ACHN (cell line): ENCODE measurements at regions not wholly inside any gene's neighbourhood (a gene's known extent, or its start where the extent isn't known, plus 50 kb on each side); places are given as distances from the start of the nearest gene placed in this dataset.
"Not testable (repeated sequence)": the region's sequence is repeated elsewhere in the genome, so short reads cannot be mapped to it uniquely, and the experiment has no call there.

ENCODE experiments used
- DNase-seq: peaks from one replicate; pipeline ENCODE4 v3.0.0-alpha.2; 2015
- in situ Hi-C: cut with HindIII; loops from 2 replicates; pipeline ENCODE4 v1.10.0; 2017; ENCODE audit warnings: low sequenced_read_pairs, low pct_ligation_motif_present, low pct_unique_long_range_greater_than_20kb

DNA sequence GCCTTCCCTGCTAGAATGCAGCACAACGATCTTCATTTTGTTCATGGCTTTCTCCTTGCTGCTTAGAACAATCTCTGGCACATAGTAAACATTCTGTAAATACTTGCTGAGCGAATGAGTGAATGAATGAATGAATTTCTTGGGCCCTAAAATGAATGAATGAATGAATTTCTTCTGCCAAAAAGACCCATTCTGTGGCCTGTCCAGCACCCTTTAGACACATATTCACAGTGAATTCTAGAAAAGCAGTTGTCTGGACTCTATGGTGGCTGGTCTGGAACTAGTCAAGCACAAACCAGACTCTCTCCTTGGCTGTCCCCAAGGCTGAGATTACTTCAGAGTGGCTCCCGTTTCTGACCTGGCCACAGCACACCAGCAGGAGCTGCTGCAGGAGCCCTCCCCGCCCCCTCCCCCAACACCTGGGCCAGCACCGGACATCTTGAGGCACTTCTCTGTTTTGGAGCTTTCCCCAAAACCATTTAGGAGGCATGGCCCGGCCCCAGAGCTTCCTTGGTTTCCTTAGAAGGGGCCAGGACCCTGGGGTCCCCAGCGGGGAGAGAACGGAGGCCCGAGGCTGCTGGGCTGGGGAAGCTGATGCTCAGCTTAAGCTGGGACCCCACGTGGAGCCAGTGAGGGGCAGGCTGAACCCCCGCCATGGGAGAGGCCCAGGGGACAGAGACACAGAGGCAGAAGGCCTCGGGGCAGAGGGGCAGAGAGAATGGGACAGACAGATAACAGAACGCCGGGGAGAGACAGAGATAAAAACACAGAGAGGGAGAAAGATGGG, 159.0 kb downstream of the ZFP36L2 start:
- in situ Hi-C loops: no loop called here

DNA sequence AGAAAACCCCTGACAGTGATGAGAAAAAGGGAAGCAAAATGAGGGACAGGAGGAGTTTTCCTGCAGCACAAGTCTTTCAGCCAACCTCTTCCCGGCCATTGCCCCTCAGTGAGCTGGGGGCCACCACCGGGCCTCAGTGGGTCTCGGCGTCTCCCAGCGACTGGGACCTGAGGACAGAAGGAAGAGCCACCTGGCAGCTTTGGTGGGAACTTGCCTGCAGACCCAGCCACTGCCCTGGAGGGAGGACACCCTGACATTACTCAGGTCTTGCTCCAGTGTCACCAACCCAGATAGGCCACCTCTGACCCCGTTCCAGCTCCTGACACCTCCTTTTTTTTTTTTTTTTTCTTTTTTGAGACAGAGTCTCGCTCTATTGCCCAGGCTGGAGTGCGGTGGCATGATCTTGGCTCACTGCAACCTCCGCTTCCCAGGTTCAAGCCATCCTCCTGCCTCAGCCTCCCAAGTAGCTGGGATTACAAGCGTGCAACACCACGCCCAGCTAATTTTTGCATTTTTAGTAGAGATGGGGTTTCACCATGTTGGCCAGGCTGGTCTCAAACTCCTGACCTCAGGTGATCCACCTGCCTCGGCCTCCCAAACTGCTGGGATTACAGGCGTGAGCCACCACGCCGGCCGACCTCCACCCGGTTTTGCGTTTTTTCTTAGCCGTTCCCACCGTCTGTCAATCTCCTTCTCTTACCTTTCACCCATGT, 159.7 kb downstream of the ZFP36L2 start:
- in situ Hi-C loops, DNase-seq: not testable (repeated sequence)

More for the DNA sequence above, 159.0 kb downstream of the ZFP36L2 start:
- DNase-seq: no peak

- in situ Hi-C loops: no loop called here
- no peak for DNase-seq
These were observed 160.5 kb downstream of the ZFP36L2 start for GRCh38 chr2:43065871-43066270.

DNA sequence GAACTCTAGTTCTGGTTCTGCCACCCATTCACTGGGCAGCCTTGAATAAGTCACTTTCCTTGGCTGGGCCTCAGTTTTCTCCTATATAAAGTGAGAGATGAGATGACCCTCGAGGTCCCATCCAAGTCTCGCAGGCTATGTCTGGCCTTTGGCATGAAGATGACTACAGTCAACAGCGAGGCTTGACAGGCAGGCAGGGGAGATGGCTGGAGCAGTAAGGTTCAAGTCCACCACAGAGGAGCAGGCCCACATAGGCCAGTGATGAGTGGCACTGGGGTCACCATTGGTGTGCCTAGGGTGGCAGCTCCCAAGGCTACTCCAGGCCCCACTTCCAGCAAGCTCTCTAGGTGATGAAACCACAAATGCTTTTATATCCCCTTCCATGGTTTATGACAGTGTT, 161.4 kb downstream of the ZFP36L2 start:
- in situ Hi-C loops: no loop called here
- no peak for DNase-seq

GRCh38 chr2:43063096-43063495, 163.3 kb downstream of the ZFP36L2 start:
- DNase-seq, in situ Hi-C loops: not testable (repeated sequence)

DNA sequence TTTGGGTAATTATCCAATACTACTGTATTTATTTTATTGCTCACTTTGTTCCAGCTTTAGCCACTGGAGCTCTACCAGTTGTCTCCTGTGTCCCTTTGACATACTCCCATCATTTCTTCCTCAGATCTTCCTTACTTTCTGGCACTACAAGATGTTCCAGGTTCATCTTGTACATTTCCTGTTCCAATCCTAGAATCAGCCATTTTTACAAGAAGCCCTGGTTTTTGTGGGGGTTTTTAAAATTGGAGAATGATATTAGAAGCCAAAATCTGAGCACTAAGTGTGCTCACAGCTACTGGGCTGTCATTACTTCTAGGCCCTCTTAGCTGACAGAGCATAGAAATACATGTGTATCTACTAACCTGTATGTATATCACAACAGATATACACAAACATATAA, 164.3 kb downstream of the ZFP36L2 start:
- no peak for DNase-seq
- in situ Hi-C loops: no loop called here

DNA sequence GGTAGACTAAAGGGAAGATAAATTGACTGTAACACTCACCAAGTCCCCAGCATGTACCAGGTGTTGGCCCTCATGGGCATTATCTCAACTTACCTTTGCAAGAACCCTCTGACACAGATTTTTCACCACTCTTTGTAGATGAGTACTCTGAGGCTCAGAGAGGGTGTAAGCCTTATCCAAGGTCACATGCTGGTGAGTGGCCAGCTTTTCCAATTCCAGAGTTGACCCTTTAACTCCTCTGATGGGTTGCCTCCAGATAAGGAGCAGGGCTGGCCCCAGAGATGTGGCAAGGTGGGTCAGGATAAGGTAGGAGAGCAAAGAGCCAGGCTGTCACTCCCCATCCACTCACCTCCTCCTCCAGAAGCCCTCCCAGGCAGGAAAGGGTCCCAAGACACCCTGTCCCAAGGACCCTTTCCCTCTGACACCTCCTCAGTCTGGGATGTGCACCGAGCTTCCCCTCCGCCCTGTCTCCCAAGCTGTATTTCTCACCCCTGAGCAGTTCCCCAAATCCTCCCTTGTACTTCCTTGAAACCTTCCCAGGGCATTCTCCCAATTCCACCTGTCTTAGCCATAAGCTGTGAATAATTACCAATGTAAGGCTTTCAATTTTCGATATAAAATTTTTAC, 165.9 kb downstream of the ZFP36L2 start:
- in situ Hi-C loops: no loop called here
- DNase-seq: no peak

DNA sequence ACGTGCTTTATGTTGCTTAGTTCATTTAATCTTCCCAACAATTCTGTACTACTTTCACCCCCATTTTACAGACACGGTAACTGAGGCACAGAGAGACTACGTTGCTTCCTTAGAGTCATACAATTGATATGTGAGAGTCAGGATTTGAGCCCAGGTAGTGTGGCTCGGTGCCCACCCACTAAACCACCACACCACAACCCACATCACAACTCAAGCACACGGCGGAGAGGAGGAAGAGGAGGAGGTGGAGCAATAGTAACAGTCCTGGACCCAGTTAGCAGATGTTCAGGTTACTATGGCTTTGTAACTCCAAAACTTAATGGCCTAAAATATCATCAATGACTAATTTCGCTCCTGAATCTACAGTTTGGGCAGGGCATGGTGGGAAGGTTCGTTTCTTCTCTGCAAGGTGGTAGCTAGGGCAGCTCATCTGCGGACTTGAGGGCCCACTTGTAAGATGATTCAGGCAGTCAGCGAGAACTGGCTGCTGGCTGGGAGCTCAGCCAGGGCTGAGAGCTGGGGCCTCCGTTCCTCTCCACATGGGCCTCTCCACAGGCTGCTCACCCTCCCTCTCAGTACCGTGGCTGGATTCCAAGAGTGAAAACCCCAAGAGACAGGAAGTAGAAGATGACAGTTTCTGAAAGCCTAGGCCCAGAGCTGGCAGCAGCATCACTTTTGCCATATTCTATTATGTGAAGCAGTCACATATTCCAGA, 167.1 kb downstream of the ZFP36L2 start:
- in situ Hi-C loops: no loop called here
- peak; percentile 91 for DNase-seq

DNA sequence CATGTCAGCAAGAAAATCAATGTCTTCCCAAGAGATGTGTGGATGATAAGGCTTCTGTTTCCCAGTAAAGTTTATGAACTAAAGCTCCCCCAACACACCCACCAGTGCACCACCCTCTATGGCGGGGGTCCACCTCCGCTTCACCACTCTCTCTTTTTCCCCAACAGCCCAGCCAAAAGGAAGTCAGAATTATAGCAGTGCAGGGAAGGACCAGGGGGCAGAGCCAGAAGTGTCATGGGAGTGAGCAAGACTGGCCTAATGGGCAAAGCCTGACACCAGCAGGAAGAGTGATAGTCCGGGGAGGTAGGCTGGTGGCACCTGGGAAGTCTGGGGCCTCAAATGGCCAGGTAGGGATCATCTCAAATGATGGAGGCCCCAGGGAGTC, 167.7 kb downstream of the ZFP36L2 start:
- no peak for DNase-seq
- in situ Hi-C loops: no loop called here

GRCh38 chr2:43057742-43058725, 168.4 kb downstream of the ZFP36L2 start:
- no peak for DNase-seq
- in situ Hi-C loops: no loop called here

DNA sequence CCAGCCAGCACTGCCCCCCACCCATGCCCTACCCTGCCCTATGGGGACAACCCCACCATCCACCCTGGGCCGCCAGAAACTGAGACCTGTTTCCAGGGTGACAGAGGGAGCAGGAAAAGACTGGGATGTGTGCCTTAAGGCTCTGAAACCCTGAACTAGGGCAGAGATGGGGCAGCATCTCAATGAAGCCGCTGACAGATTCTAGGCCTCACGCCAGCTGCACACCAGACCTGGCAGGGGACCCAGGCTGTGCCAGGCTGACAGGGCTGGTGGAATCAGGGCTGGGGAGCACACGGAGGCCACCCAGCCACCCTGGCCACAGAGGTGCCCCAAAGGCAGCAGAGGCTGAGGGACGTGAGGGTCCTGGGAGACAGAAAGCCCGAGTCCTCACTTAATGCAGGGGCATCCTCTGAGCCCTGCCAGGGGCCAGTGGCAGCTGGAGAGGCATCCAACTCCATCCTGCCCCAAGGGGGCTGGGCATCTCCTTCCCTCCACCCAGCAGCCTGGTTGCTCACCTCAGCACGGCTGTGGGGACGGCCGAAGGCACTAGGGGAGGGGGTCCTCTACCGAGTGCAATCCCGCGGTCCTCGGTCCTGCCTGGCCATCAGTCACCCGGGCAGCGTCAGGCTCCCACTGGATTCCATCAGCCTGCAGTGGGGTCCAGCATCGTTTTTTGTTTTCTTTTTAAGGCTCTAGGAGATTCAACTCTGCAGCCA, 169.2 kb downstream of the ZFP36L2 start:
- DNase-seq: no peak
- in situ Hi-C loops: no loop called here

- in situ Hi-C loops: no loop called here
These were observed 170.4 kb downstream of the ZFP36L2 start for GRCh38 chr2:43055985-43056384.

DNA sequence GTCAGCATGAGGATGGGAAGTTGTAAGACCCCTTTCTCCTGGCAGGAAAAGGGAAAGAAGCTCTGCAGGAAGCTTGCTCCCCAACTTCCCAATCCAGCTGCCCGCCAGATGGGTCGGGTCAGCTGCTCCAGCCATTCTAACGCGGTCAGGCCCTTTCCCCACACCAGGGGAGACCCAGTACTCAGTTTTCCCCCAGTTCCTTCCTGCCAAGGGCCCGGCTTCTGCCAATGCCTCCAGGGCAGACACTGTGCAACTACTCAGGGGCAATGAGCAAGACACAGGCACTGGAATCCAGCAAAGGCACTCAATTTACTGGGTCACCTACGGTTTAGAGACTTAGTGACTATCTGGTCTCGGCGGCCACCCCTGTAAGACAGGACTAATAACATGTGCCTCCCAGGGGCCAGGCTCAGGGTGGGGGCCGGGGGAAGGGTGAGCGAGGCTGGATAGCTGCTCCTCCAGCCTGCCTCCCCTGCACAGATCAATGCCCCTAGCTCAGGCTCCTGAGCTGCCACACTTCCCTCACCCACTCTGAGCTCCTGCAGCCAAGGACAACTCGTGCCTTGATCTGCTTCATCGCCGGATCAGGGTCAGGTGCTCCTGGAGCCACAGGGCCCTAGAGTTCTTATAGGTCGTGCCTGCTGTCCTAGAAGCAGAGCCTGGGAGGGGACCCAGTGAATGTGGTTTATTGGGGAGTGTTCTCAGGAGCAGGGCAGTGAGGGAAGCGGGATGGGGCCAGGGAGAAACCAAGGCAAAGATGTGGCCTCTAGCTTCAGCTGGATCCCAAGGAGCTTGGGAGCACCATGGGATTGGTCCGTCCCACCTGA, 171.1 kb downstream of the ZFP36L2 start:
- in situ Hi-C loops: no loop called here
- DNase-seq: no peak

More at GRCh38 chr2:43055985-43056384, 170.4 kb downstream of the ZFP36L2 start:
- no peak for DNase-seq

DNA sequence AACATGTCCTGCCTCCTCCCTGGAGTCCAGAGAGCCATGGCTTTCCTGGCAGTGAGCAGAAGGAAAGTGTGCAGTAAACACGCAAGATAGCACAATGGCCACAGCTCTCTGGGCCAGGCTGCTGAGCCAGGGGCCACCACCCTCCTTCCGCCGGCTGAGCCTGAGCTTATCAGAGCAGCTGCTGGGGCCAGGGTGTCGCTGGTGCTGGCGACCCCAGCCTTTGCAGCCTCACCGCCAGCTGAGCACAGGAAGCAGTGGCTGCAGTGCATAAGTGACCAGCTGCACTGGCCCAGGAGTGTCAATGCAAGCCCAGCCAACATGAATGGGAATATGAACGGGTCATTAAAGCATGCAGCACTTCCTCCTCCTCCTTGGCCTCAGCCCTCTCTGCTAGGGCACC, 172.0 kb downstream of the ZFP36L2 start:
- in situ Hi-C loops: no loop called here
- no peak for DNase-seq

DNA sequence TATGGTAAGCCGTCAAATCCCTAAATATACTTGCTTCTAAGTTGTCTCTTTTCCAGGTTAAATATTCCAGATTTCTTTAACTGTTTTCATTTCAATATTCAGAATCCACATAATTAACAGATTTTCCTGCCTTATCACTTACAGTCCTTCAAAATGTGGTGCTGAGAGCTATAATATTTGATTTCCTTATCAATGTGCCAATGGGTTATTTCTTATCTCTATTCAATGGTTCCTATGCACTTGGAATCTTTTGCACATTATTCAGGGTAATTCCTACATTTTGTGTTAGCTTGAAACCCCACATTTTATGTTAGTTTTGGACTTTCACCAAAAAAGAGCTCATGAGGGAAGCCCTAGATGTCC, 173.5 kb downstream of the ZFP36L2 start:
- in situ Hi-C loops: no loop called here
- no peak for DNase-seq

GRCh38 chr2:43052204-43052943, 174.0 kb downstream of the ZFP36L2 start:
- DNase-seq: no peak
- in situ Hi-C loops: no loop called here
